HEK293 (cell line): ENCODE measurements at regions not wholly inside any gene's neighbourhood (a gene's known extent, or its start where the extent isn't known, plus 50 kb on each side); places are given as distances from the start of the nearest gene placed in this dataset.

Source experiments
- CTCF ChIP-seq: fragments of 450-650 bp; formaldehyde crosslinking; IDR thresholded peaks from 2 replicates; pipeline ENCODE4 v1.5.1; 2016; ENCODE audit warnings: missing biosample characterization, missing genetic modification characterization
- PRDM10 ChIP-seq: fragments of 450-650 bp; formaldehyde crosslinking; IDR thresholded peaks from 2 replicates; pipeline ENCODE4 v1.5.1; 2016; ENCODE audit warnings: missing biosample characterization, missing genetic modification characterization
- ZBTB21 ChIP-seq: fragments of 450-650 bp; formaldehyde crosslinking; IDR thresholded peaks from 2 replicates; pipeline ENCODE4 v1.5.1; 2017; ENCODE audit warnings: missing biosample characterization, missing genetic modification characterization

- TF ChIP-seq ZBTB21 (tag by site-specific recombination): no peak
- no peak for TF ChIP-seq CTCF
- no peak for TF ChIP-seq PRDM10 (tag by site-specific recombination)
These were observed 266.2 kb downstream of the ABHD5 start for GRCh38 chr3:43956945-43957344.
